CD4-positive, alpha-beta T cell (primary cell): ENCODE measurements at regions not wholly inside any gene's neighbourhood (a gene's known extent, or its start where the extent isn't known, plus 50 kb on each side); places are given as distances from the start of the nearest gene placed in this dataset.
"Not testable (repeated sequence)": the region's sequence is repeated elsewhere in the genome, so short reads cannot be mapped to it uniquely, and the experiment has no call there.

Experiments used
- ATAC-seq: fragments of 200-7000 bp; cut with Tn5 transposase; one replicate; pipeline ENCODE4 v1.10.0; 2022; ENCODE audit warnings: mild to moderate bottlenecking; ENCODE audit not compliant: poor library complexity
- CTCF ChIA-PET: fragments of 350-600 bp; sonication (Branson Sonifier 250); formaldehyde crosslinking; loops from one replicate; lab custom pipeline; 2021; ENCODE audit warnings: antibody characterized with exemption, inconsistent platforms; lab: Charles Lee
- POLR2A ChIA-PET: fragments of 350-600 bp; sonication (Branson Sonifier 250); formaldehyde crosslinking; loops from one replicate; lab custom pipeline; 2021; ENCODE audit warnings: antibody characterized with exemption, inconsistent platforms; lab: Charles Lee
- DNase-seq, 14 experiments: peaks; one replicate each; pipeline ENCODE4 v3.0.0-alpha.2; 2013 to 2020; ENCODE audit warnings: mixed read lengths in 2 of 14
- H3K27ac ChIP-seq, 2 donors: one replicate each; pipeline versions ENCODE4 v1.5.1 to v1.7.0; 2013; ENCODE audit warnings: low read length in 2 of 2, low read depth in 1 of 2, mild to moderate bottlenecking in 1 of 2
- H3K27me3 ChIP-seq, 2 experiments: 1 replicate in 1 of 2; 2 replicates in 1 of 2; pipeline versions ENCODE4 v1.6.1 to v1.7.0; 2013; ENCODE audit warnings: low read length in 2 of 2, control low read depth in 1 of 2, mild to moderate bottlenecking in 1 of 2, moderate library complexity in 1 of 2; ENCODE audit not compliant: insufficient read depth in 2 of 2, control insufficient read depth in 1 of 2
- H3K36me3 ChIP-seq: one replicate; pipeline ENCODE4 v1.6.1; 2013; ENCODE audit warnings: low read length, control low read depth; ENCODE audit not compliant: insufficient read depth
- H3K4me1 ChIP-seq: one replicate; pipeline ENCODE4 v1.6.1; 2013; ENCODE audit warnings: low read length, control low read depth; ENCODE audit not compliant: insufficient read depth
- H3K4me3 ChIP-seq: one replicate; pipeline ENCODE4 v1.5.1; 2013; ENCODE audit warnings: mild to moderate bottlenecking, low read length, moderate library complexity
- H3K9me3 ChIP-seq, 2 experiments: 1 replicate in 1 of 2; 2 replicates in 1 of 2; pipeline versions ENCODE4 v1.6.1 to v1.7.0; 2013; ENCODE audit warnings: low read length in 2 of 2, mild to moderate bottlenecking in 2 of 2, control low read depth in 1 of 2, moderate library complexity in 1 of 2; ENCODE audit not compliant: control insufficient read depth in 1 of 2, insufficient read depth in 1 of 2
- H3K27ac Mint-ChIP-seq: one replicate; pipeline ENCODE4 v1.8.0; 2020; ENCODE audit warnings: mixed read lengths
- H3K27me3 Mint-ChIP-seq: one replicate; pipeline ENCODE4 v1.8.0; 2021; ENCODE audit warnings: mixed read lengths
- H3K36me3 Mint-ChIP-seq: one replicate; pipeline ENCODE4 v1.8.0; 2021; ENCODE audit warnings: low read depth, mixed read lengths
- H3K4me1 Mint-ChIP-seq: one replicate; pipeline ENCODE4 v1.8.0; 2021; ENCODE audit warnings: low read depth, mixed read lengths
- H3K4me3 Mint-ChIP-seq: one replicate; pipeline ENCODE4 v1.8.0; 2020; ENCODE audit warnings: mild to moderate bottlenecking, mixed read lengths
- H3K9me3 Mint-ChIP-seq: one replicate; pipeline ENCODE4 v1.8.0; 2020; ENCODE audit warnings: mixed read lengths
- intact Hi-C, 2 experiments: fragments of 100-400 bp; cut with DNase I in 1 of 2; cut with micrococcal nuclease in 1 of 2; formaldehyde crosslinking; loops; one replicate each; pipeline versions ENCODE4 v1.15.1 to v1.9.0; 2023 to 2025; cut with DNase I, micrococcal nuclease

DNA sequence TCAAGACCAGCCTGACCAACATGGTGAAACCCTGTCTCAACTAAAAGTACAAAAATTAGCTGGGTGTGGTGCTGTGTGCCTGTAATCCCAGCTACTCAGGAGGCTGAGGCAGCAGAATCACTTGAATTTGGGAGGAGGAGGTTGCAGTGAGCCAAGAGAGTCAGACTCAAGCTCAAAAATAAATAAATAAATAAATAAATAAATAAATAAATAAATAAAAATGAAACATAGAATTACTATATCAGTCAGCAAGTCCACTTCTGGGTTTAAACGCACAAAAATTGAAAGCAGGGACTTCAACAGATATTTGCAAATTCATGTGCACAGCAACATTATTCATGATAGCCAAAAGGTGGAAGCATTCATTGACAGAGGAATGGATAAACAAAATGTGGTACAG lies 875.2 kb upstream of the ALG10B start:
- peaks cover 20% of the 10 kb centered on the region for H3K9me3 Mint-ChIP-seq
- H3K27ac Mint-ChIP-seq, H3K27me3 Mint-ChIP-seq, DNase-seq, intact Hi-C loops, H3K4me1 Mint-ChIP-seq, H3K36me3 ChIP-seq, ATAC-seq, H3K4me3 Mint-ChIP-seq, H3K4me1 ChIP-seq, H3K4me3 ChIP-seq, CTCF ChIA-PET, POLR2A ChIA-PET, H3K27me3 ChIP-seq, H3K9me3 ChIP-seq, H3K27ac ChIP-seq, H3K36me3 Mint-ChIP-seq: not testable (repeated sequence)

DNA sequence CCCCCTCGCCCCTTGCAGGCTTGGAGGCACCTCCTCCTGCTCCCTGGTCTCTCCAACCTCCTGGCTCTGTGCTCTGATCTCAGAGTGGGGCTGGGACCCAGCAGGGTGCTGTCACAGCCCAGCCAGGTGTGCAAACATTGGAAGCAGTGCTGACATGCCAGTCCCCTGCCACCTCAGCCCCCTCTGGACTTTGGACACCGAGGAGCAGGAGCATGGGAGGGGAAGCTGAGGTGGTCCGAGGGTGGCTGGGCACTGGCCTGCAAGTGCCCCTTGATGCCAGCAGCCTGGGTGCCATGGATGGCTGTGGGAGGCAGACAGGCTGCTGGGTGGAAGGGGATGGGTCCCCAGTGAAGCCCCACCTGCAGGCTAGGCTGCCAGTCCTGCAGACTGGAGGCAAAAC lies 860.9 kb upstream of the ALG10B start:
- H3K36me3 ChIP-seq, CTCF ChIA-PET, H3K4me3 Mint-ChIP-seq, H3K4me3 ChIP-seq, intact Hi-C loops, H3K4me1 ChIP-seq, H3K36me3 Mint-ChIP-seq, H3K4me1 Mint-ChIP-seq, POLR2A ChIA-PET, H3K27ac Mint-ChIP-seq, ATAC-seq, H3K9me3 Mint-ChIP-seq, H3K27ac ChIP-seq, H3K27me3 Mint-ChIP-seq, H3K27me3 ChIP-seq: not testable (repeated sequence)
- peaks cover 0 to 11% of the 10 kb centered on the region in 2 experiments for H3K9me3 ChIP-seq
- peak in 1 of 14 experiments; percentile 2 for DNase-seq

- H3K36me3 Mint-ChIP-seq, H3K27ac ChIP-seq, H3K4me1 Mint-ChIP-seq, POLR2A ChIA-PET, H3K27me3 ChIP-seq, H3K27me3 Mint-ChIP-seq, H3K4me3 Mint-ChIP-seq, H3K9me3 Mint-ChIP-seq, H3K4me1 ChIP-seq, H3K36me3 ChIP-seq, DNase-seq, intact Hi-C loops, H3K9me3 ChIP-seq, ATAC-seq, CTCF ChIA-PET, H3K27ac Mint-ChIP-seq, H3K4me3 ChIP-seq: not testable (repeated sequence)
Observed at GRCh38 chr12:37497939-37498338, 818.6 kb upstream of the ALG10B start.

- intact Hi-C loops, POLR2A ChIA-PET, H3K4me3 Mint-ChIP-seq, H3K4me3 ChIP-seq, H3K9me3 Mint-ChIP-seq, CTCF ChIA-PET, DNase-seq, H3K27me3 ChIP-seq, H3K9me3 ChIP-seq, H3K36me3 Mint-ChIP-seq, H3K36me3 ChIP-seq, H3K27ac Mint-ChIP-seq, ATAC-seq, H3K27me3 Mint-ChIP-seq, H3K27ac ChIP-seq, H3K4me1 ChIP-seq, H3K4me1 Mint-ChIP-seq: not testable (repeated sequence)
Observed at GRCh38 chr12:37510256-37510655, 806.3 kb upstream of the ALG10B start.

DNA sequence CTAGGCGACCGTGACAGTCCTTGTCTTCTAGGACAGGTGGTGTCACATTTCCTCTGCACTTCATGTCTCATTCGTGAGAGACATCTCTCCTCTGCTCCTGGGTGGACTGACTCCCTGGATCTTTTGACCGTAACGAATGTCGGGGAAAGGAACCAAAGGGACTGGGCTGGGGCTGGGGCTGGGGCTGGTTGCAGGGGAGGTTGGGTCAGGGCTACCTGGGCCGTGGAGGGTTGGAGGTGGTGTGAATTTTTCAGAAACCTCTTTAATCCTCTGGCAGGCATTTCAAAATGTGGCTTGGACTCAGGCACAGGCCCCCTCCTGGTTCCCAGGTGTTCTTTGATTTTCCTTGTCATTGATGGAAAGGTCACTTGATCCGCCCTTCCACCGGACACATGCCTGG lies 776.0 kb upstream of the ALG10B start:
- DNase-seq, H3K27ac ChIP-seq, intact Hi-C loops, ATAC-seq, H3K4me3 ChIP-seq, H3K36me3 ChIP-seq, H3K4me1 Mint-ChIP-seq, H3K27me3 ChIP-seq, H3K4me3 Mint-ChIP-seq, H3K4me1 ChIP-seq, H3K36me3 Mint-ChIP-seq, POLR2A ChIA-PET, H3K9me3 Mint-ChIP-seq, CTCF ChIA-PET, H3K27ac Mint-ChIP-seq, H3K27me3 Mint-ChIP-seq: not testable (repeated sequence)
- peaks cover 0 to 38% of the 10 kb centered on the region in 2 experiments for H3K9me3 ChIP-seq
